ENCODE measurements at regions not wholly inside any gene's neighbourhood (a gene's known extent, or its start where the extent isn't known, plus 50 kb on each side); places are given as distances from the start of the nearest gene placed in this dataset.

GRCh38 chr17:36747861-36748260 is 146.5 kb downstream of the MRM1 start:
- Histone ChIP-seq H3K4me3 (ENCODE audit: low read length) (no peak overlapping the region), H3K27ac (ENCODE audit: low read length) (no peak overlapping the region), H3K9ac (ENCODE audit: low read depth, low read length) (no peak overlapping the region), H3K27me3 (ENCODE audit: insufficient read depth, low read length) (no peaks in the 10 kb centered on the region; the same call in 1 of the 2 replicates), H3K4me1 (ENCODE audit: insufficient read depth, low read length) (peaks cover 1% of the 10 kb centered on the region; the same call in 1 of the 2 replicates), H3K9me3 (ENCODE audit: insufficient read depth, low read depth, low read length) (no peaks in the 10 kb centered on the region), H3K36me3 (ENCODE audit: insufficient read depth, low read depth, low read length) (no peaks in the 10 kb centered on the region)

GRCh38 chr17:36748272-36748671 is 146.9 kb downstream of the MRM1 start:
- Histone ChIP-seq H3K36me3 (ENCODE audit: insufficient read depth, low read depth, low read length) (no peaks in the 10 kb centered on the region), H3K4me3 (ENCODE audit: low read length) (no peak overlapping the region), H3K4me1 (ENCODE audit: insufficient read depth, low read length) (no peaks in the 10 kb centered on the region; the same call in 1 of the 2 replicates), H3K9me3 (ENCODE audit: insufficient read depth, low read depth, low read length) (no peaks in the 10 kb centered on the region), H3K27ac (ENCODE audit: low read length) (no peak overlapping the region), H3K9ac (ENCODE audit: low read depth, low read length) (no peak overlapping the region), H3K27me3 (ENCODE audit: insufficient read depth, low read length) (no peaks in the 10 kb centered on the region; the same call in 1 of the 2 replicates)

GRCh38 chr17:36749493-36749892 is 148.1 kb downstream of the MRM1 start:
- H3K4me1 ChIP-seq (ENCODE audit: insufficient read depth, low read length), result no peaks in the 10 kb centered on the region
- no peak overlapping the region for H3K9ac ChIP-seq (ENCODE audit: low read depth, low read length)
- no peak overlapping the region for H3K4me3 ChIP-seq (ENCODE audit: low read length)
- no peaks in the 10 kb centered on the region; the same call in 1 of the 2 replicates for H3K27me3 ChIP-seq (ENCODE audit: insufficient read depth, low read length)
- H3K36me3 ChIP-seq (ENCODE audit: insufficient read depth, low read depth, low read length), result no peaks in the 10 kb centered on the region
- H3K9me3 ChIP-seq (ENCODE audit: insufficient read depth, low read depth, low read length), result no peaks in the 10 kb centered on the region
- H3K27ac ChIP-seq (ENCODE audit: low read length), result no peak overlapping the region

- H3K4me3 ChIP-seq (ENCODE audit: low read length), result no peak overlapping the region
- no peaks in the 10 kb centered on the region for H3K4me1 ChIP-seq (ENCODE audit: insufficient read depth, low read length)
- H3K27me3 ChIP-seq (ENCODE audit: insufficient read depth, low read length), result no peaks in the 10 kb centered on the region; the same call in 1 of the 2 replicates
- H3K36me3 ChIP-seq (ENCODE audit: insufficient read depth, low read depth, low read length), result no peaks in the 10 kb centered on the region
- H3K9me3 ChIP-seq (ENCODE audit: insufficient read depth, low read depth, low read length), result no peaks in the 10 kb centered on the region
- no peak overlapping the region for H3K27ac ChIP-seq (ENCODE audit: low read length)
- H3K9ac ChIP-seq (ENCODE audit: low read depth, low read length), result no peak overlapping the region
Observed at GRCh38 chr17:36750316-36750885, 149.0 kb downstream of the MRM1 start.

GRCh38 chr17:36752096-36752888 is 150.9 kb downstream of the MRM1 start:
- Histone ChIP-seq H3K27ac (ENCODE audit: low read length) (no peak overlapping the region), H3K9ac (ENCODE audit: low read depth, low read length) (no peak overlapping the region), H3K4me1 (ENCODE audit: insufficient read depth, low read length) (no peaks in the 10 kb centered on the region), H3K4me3 (ENCODE audit: low read length) (no peak overlapping the region), H3K27me3 (ENCODE audit: insufficient read depth, low read length) (no peaks in the 10 kb centered on the region; the same call in 1 of the 2 replicates), H3K36me3 (ENCODE audit: insufficient read depth, low read depth, low read length) (no peaks in the 10 kb centered on the region), H3K9me3 (ENCODE audit: insufficient read depth, low read depth, low read length) (no peaks in the 10 kb centered on the region)

GRCh38 chr17:36755586-36755985 is 154.2 kb downstream of the MRM1 start:
- no peaks in the 10 kb centered on the region for H3K36me3 ChIP-seq (ENCODE audit: insufficient read depth, low read depth, low read length)
- H3K4me1 ChIP-seq (ENCODE audit: insufficient read depth, low read length), result no peaks in the 10 kb centered on the region
- H3K27ac ChIP-seq (ENCODE audit: low read length), result no peak overlapping the region
- H3K4me3 ChIP-seq (ENCODE audit: low read length), result no peak overlapping the region
- H3K9ac ChIP-seq (ENCODE audit: low read depth, low read length), result no peak overlapping the region
- H3K27me3 ChIP-seq (ENCODE audit: insufficient read depth, low read length), result no peaks in the 10 kb centered on the region
- no peaks in the 10 kb centered on the region for H3K9me3 ChIP-seq (ENCODE audit: insufficient read depth, low read depth, low read length)

- no peaks in the 10 kb centered on the region for H3K4me1 ChIP-seq (ENCODE audit: insufficient read depth, low read length)
- H3K36me3 ChIP-seq (ENCODE audit: insufficient read depth, low read depth, low read length), result no peaks in the 10 kb centered on the region
- H3K9me3 ChIP-seq (ENCODE audit: insufficient read depth, low read depth, low read length), result no peaks in the 10 kb centered on the region; the same call in 1 of the 2 replicates
- H3K27ac ChIP-seq (ENCODE audit: low read length), result no peak overlapping the region
- no peaks in the 10 kb centered on the region for H3K27me3 ChIP-seq (ENCODE audit: insufficient read depth, low read length)
- H3K4me3 ChIP-seq (ENCODE audit: low read length), result no peak overlapping the region
- no peak overlapping the region for H3K9ac ChIP-seq (ENCODE audit: low read depth, low read length)
Observed at GRCh38 chr17:36756695-36757094, 155.3 kb downstream of the MRM1 start.

- Histone ChIP-seq H3K27ac (ENCODE audit: low read length) (no peak overlapping the region), H3K9ac (ENCODE audit: low read depth, low read length) (no peak overlapping the region), H3K9me3 (ENCODE audit: insufficient read depth, low read depth, low read length) (no peaks in the 10 kb centered on the region; the same call in 1 of the 2 replicates), H3K36me3 (ENCODE audit: insufficient read depth, low read depth, low read length) (no peaks in the 10 kb centered on the region), H3K27me3 (ENCODE audit: insufficient read depth, low read length) (no peaks in the 10 kb centered on the region), H3K4me1 (ENCODE audit: insufficient read depth, low read length) (no peaks in the 10 kb centered on the region), H3K4me3 (ENCODE audit: low read length) (no peak overlapping the region)
Observed at GRCh38 chr17:36760425-36760824, 159.0 kb downstream of the MRM1 start.

GRCh38 chr17:36761203-36761950 is 160.0 kb downstream of the MRM1 start:
- H3K9me3 ChIP-seq (ENCODE audit: insufficient read depth, low read depth, low read length), result no peaks in the 10 kb centered on the region; the same call in 1 of the 2 replicates
- no peak overlapping the region for H3K9ac ChIP-seq (ENCODE audit: low read depth, low read length)
- H3K27me3 ChIP-seq (ENCODE audit: insufficient read depth, low read length), result no peaks in the 10 kb centered on the region
- no peaks in the 10 kb centered on the region for H3K4me1 ChIP-seq (ENCODE audit: insufficient read depth, low read length)
- no peaks in the 10 kb centered on the region for H3K36me3 ChIP-seq (ENCODE audit: insufficient read depth, low read depth, low read length)
- no peak overlapping the region for H3K4me3 ChIP-seq (ENCODE audit: low read length)
- no peak overlapping the region for H3K27ac ChIP-seq (ENCODE audit: low read length)

GRCh38 chr17:36765436-36766043 is 164.2 kb downstream of the MRM1 start:
- Histone ChIP-seq H3K36me3 (ENCODE audit: insufficient read depth, low read depth, low read length) (no peaks in the 10 kb centered on the region), H3K9me3 (ENCODE audit: insufficient read depth, low read depth, low read length) (no peaks in the 10 kb centered on the region; the same call in 1 of the 2 replicates), H3K27ac (ENCODE audit: low read length) (no peak overlapping the region), H3K27me3 (ENCODE audit: insufficient read depth, low read length) (no peaks in the 10 kb centered on the region; the same call in 1 of the 2 replicates), H3K4me1 (ENCODE audit: insufficient read depth, low read length) (peaks cover 3% of the 10 kb centered on the region; the same call in 1 of the 2 replicates), H3K9ac (ENCODE audit: low read depth, low read length) (no peak overlapping the region), H3K4me3 (ENCODE audit: low read length) (no peak overlapping the region)

- no peaks in the 10 kb centered on the region for H3K36me3 ChIP-seq (ENCODE audit: insufficient read depth, low read depth, low read length)
- H3K9ac ChIP-seq (ENCODE audit: low read depth, low read length), result no peak overlapping the region
- no peaks in the 10 kb centered on the region for H3K9me3 ChIP-seq (ENCODE audit: insufficient read depth, low read depth, low read length)
- H3K4me1 ChIP-seq (ENCODE audit: insufficient read depth, low read length), result peaks cover 15% of the 10 kb centered on the region; the same call in 1 of the 2 replicates
- H3K27ac ChIP-seq (ENCODE audit: low read length), result no peak overlapping the region
- no peaks in the 10 kb centered on the region; the same call in none of the 2 replicates for H3K27me3 ChIP-seq (ENCODE audit: insufficient read depth, low read length)
- no peak overlapping the region for H3K4me3 ChIP-seq (ENCODE audit: low read length)
Observed at GRCh38 chr17:36768394-36768793, 167.0 kb downstream of the MRM1 start.

All from iPS-20b (cell line).